A673 (cell line): ENCODE measurements at regions not wholly inside any gene's neighbourhood (a gene's known extent, or its start where the extent isn't known, plus 50 kb on each side); places are given as distances from the start of the nearest gene placed in this dataset.

Experiments
- BruUV-seq: library from RNA; stranded (reverse); fragments of 400-500 nt; replicated peaks from 2 replicates; lab custom pipeline; 2021; lab: Mats Ljungman, UMichigan
- CTCF ChIA-PET: fragments of 300-600 bp; sonication (Branson Sonifier 250); formaldehyde crosslinking; loops from one replicate; lab custom pipeline; 2022; ENCODE audit warnings: antibody characterized with exemption; lab: Charles Lee
- POLR2A ChIA-PET: fragments of 300-600 bp; sonication (Branson Sonifier 250); formaldehyde crosslinking; loops from one replicate; lab custom pipeline; 2022; ENCODE audit warnings: antibody characterized with exemption; ENCODE audit not compliant: low non-redundant PET; lab: Charles Lee
- DNase-seq: peaks from one replicate; pipeline ENCODE4 v3.0.0-alpha.2; 2015; ENCODE audit warnings: low spot score
- H3K27ac ChIP-seq: fragments of 200-600 bp; sonication (generic); 2 replicates; pipeline ENCODE4 v1.5.1; 2016; ENCODE audit warnings: mixed run types, low read depth, mild to moderate bottlenecking, mixed read lengths, antibody characterized with exemption, low read length; ENCODE audit not compliant: poor library complexity, severe bottlenecking
- H3K27me3 ChIP-seq: fragments of 200-600 bp; sonication (generic); replicated peaks from 2 replicates; pipeline ENCODE4 v1.6.1; 2017; ENCODE audit warnings: mixed run types, low read depth, mild to moderate bottlenecking, mixed read lengths, antibody characterized with exemption, low read length; ENCODE audit not compliant: insufficient read depth, poor library complexity
- H3K36me3 ChIP-seq: fragments of 200-600 bp; sonication (generic); 2 replicates; pipeline ENCODE4 v1.6.1; 2016; ENCODE audit warnings: mixed run types, mild to moderate bottlenecking, mixed read lengths, antibody characterized with exemption, low read length; ENCODE audit not compliant: insufficient read depth, poor library complexity, severe bottlenecking
- H3K4me1 ChIP-seq: fragments of 200-600 bp; sonication (generic); 2 replicates; pipeline ENCODE4 v1.6.1; 2017; ENCODE audit warnings: mixed run types, mild to moderate bottlenecking, mixed read lengths, antibody characterized with exemption, low read length; ENCODE audit not compliant: insufficient read depth, poor library complexity, severe bottlenecking
- H3K4me3 ChIP-seq: fragments of 200-600 bp; sonication (generic); 2 replicates; pipeline ENCODE4 v1.5.1; 2016; ENCODE audit warnings: low read depth, mixed run types, mild to moderate bottlenecking, mixed read lengths, low read length; ENCODE audit not compliant: poor library complexity, severe bottlenecking
- H3K9me3 ChIP-seq: fragments of 200-600 bp; sonication (generic); 2 replicates; pipeline ENCODE4 v1.6.1; 2016; ENCODE audit warnings: mixed run types, low read depth, mild to moderate bottlenecking, mixed read lengths, antibody characterized with exemption, low read length; ENCODE audit not compliant: poor library complexity, severe bottlenecking
- CTCF ChIP-seq: fragments of 300-800, 200-600 bp; sonication (generic); conservative IDR thresholded peaks from 2 replicates; pipeline ENCODE4 v1.5.1; 2017; ENCODE audit warnings: low read depth, mild to moderate bottlenecking, antibody characterized with exemption, low read length, moderate library complexity, mixed read lengths
- EZH2 ChIP-seq: fragments of 200-600 bp; sonication (generic); IDR thresholded peaks from 2 replicates; pipeline ENCODE4 v1.6.1; 2017; ENCODE audit warnings: borderline replicate concordance, low read depth, mild to moderate bottlenecking, mixed read lengths, antibody characterized with exemption, low read length; ENCODE audit not compliant: poor library complexity, severe bottlenecking
- intact Hi-C: fragments of 100-400 bp; cut with micrococcal nuclease; formaldehyde crosslinking; loops from one replicate; pipeline ENCODE4 v1.10.0; 2022; ENCODE audit not compliant: unreplicated experiment

- TF ChIP-seq EZH2 (no peak), CTCF (no peak)
- Histone ChIP-seq H3K4me3 (no peak overlapping the region), H3K27ac (no peak overlapping the region), H3K4me1 (no peaks in the 10 kb centered on the region), H3K9me3 (no peaks in the 10 kb centered on the region), H3K27me3 (peaks cover 46% of the 10 kb centered on the region), H3K36me3 (no peaks in the 10 kb centered on the region)
- CTCF ChIA-PET = no interaction called here
- POLR2A ChIA-PET = no interaction called here
- no TSS peak for BruUV-seq
- intact Hi-C loops = no loop called here
- no peak for DNase-seq
Measured at GRCh38 chr10:10925667-10926066, 92.0 kb upstream of the CELF2 start.

- DNase-seq = no peak
- TF ChIP-seq CTCF = no peak
- no peak for TF ChIP-seq EZH2
- intact Hi-C loops = no loop called here
- peaks cover 40% of the 10 kb centered on the region for H3K27me3 ChIP-seq
- BruUV-seq = no TSS peak
- POLR2A ChIA-PET = no interaction called here
- H3K4me3 ChIP-seq = no peak overlapping the region
- CTCF ChIA-PET = no interaction called here
- no peak overlapping the region for H3K27ac ChIP-seq
- no peaks in the 10 kb centered on the region for H3K9me3 ChIP-seq
- H3K36me3 ChIP-seq = no peaks in the 10 kb centered on the region
- no peaks in the 10 kb centered on the region for H3K4me1 ChIP-seq
Measured at GRCh38 chr10:10927608-10928007, 90.1 kb upstream of the CELF2 start.

- no peak overlapping the region for H3K4me3 ChIP-seq
- CTCF ChIA-PET = no interaction called here
- intact Hi-C loops = no loop called here
- H3K36me3 ChIP-seq = no peaks in the 10 kb centered on the region
- BruUV-seq = no TSS peak
- no peaks in the 10 kb centered on the region for H3K4me1 ChIP-seq
- DNase-seq = no peak
- H3K27me3 ChIP-seq = peaks cover 26% of the 10 kb centered on the region
- TF ChIP-seq CTCF (no peak), EZH2 (no peak)
- POLR2A ChIA-PET = no interaction called here
- H3K27ac ChIP-seq = no peak overlapping the region
- H3K9me3 ChIP-seq = no peaks in the 10 kb centered on the region
Measured at GRCh38 chr10:10930979-10931743, 86.5 kb upstream of the CELF2 start.
